OCI-LY7 (cell line): ENCODE measurements at regions not wholly inside any gene's neighbourhood (a gene's known extent, or its start where the extent isn't known, plus 50 kb on each side); places are given as distances from the start of the nearest gene placed in this dataset.

Experiments used
- BruUV-seq: library from RNA; stranded (reverse); fragments of 400-500 nt; replicated peaks from 2 replicates; lab custom pipeline; 2021; lab: Mats Ljungman, UMichigan
- CTCF ChIA-PET: fragments of 300-600 bp; sonication (Branson Sonifier 250); formaldehyde crosslinking; loops from one replicate; lab custom pipeline; 2022; ENCODE audit warnings: antibody characterized with exemption; ENCODE audit not compliant: unreplicated experiment; lab: Charles Lee
- POLR2A ChIA-PET: fragments of 300-600 bp; sonication (Branson Sonifier 250); formaldehyde crosslinking; loops from one replicate; lab custom pipeline; 2022; ENCODE audit warnings: antibody characterized with exemption; lab: Charles Lee
- DNase-seq: peaks from one replicate; pipeline ENCODE4 v3.0.0-alpha.2; 2015; ENCODE audit warnings: low spot score
- H2AFZ ChIP-seq: fragments of 200-600 bp; sonication (generic), shearing (Covaris generic); 2 replicates; pipeline ENCODE4 v1.6.1; 2014; ENCODE audit warnings: mild to moderate bottlenecking, antibody characterized with exemption, low read length, moderate library complexity
- H3K27ac ChIP-seq: fragments of 200-600 bp; sonication (generic); 2 replicates; pipeline ENCODE4 v1.5.1; 2014; ENCODE audit warnings: mixed run types, low read depth, mild to moderate bottlenecking, moderate library complexity, low read length, inconsistent platforms; ENCODE audit not compliant: poor library complexity, severe bottlenecking
- H3K36me3 ChIP-seq: fragments of 200-600 bp; sonication (generic); 2 replicates; pipeline ENCODE4 v1.6.1; 2014; ENCODE audit warnings: mild to moderate bottlenecking, antibody characterized with exemption, low read length, moderate library complexity, mixed read lengths; ENCODE audit not compliant: insufficient read depth
- H3K4me1 ChIP-seq: fragments of 200-600 bp; sonication (generic); 2 replicates; pipeline ENCODE4 v1.5.1; 2014; ENCODE audit warnings: mild to moderate bottlenecking, low read length; ENCODE audit not compliant: insufficient read depth, poor library complexity, severe bottlenecking
- H3K4me2 ChIP-seq: fragments of 200-600 bp; sonication (generic); 2 replicates; pipeline ENCODE4 v1.6.1; 2014; ENCODE audit warnings: mild to moderate bottlenecking, low read length
- H3K4me3 ChIP-seq: fragments of 200-600 bp; sonication (generic); 2 replicates; pipeline ENCODE4 v1.5.1; 2014; ENCODE audit warnings: mild to moderate bottlenecking, low read depth, low read length; ENCODE audit not compliant: poor library complexity, severe bottlenecking
- H3K79me2 ChIP-seq: fragments of 200-600 bp; sonication (generic); 2 replicates; pipeline ENCODE4 v1.6.1; 2016; ENCODE audit warnings: low read depth, mild to moderate bottlenecking, low read length, moderate library complexity, mixed read lengths; ENCODE audit not compliant: insufficient read depth
- H3K9me2 ChIP-seq: fragments of 200-600 bp; sonication (generic); 2 replicates; pipeline ENCODE4 v1.6.1; 2016; ENCODE audit warnings: mild to moderate bottlenecking, low read length, mixed read lengths; ENCODE audit not compliant: insufficient read depth
- H3K9me3 ChIP-seq: fragments of 200-600 bp; sonication (generic); 2 replicates; pipeline ENCODE4 v1.6.1; 2014; ENCODE audit warnings: mild to moderate bottlenecking, mixed run types, low read length, mixed read lengths
- H4K20me1 ChIP-seq: fragments of 200-600 bp; sonication (generic); 2 replicates; pipeline ENCODE4 v1.6.1; 2014; ENCODE audit warnings: mild to moderate bottlenecking, antibody characterized with exemption, low read length, moderate library complexity, mixed read lengths; ENCODE audit not compliant: insufficient read depth
- CTCF ChIP-seq: fragments of 200-600 bp; sonication (generic); conservative IDR thresholded peaks from 2 replicates; pipeline ENCODE4 v1.5.1; 2014; ENCODE audit warnings: mild to moderate bottlenecking, antibody characterized with exemption, low read length, moderate library complexity, mixed read lengths
- EZH2phosphoT487 ChIP-seq: fragments of 200-600 bp; sonication (generic); IDR thresholded peaks from 2 replicates; pipeline ENCODE4 v1.6.1; 2018; ENCODE audit warnings: low read depth, borderline replicate concordance, mild to moderate bottlenecking, mixed run types, antibody characterized with exemption, low read length, moderate library complexity, mixed read lengths
- intact Hi-C: fragments of 100-400 bp; cut with micrococcal nuclease; formaldehyde crosslinking; loops from one replicate; pipeline ENCODE4 v1.10.0; 2022; ENCODE audit not compliant: unreplicated experiment

GRCh38 chr9:95769473-95769872 lies 106.0 kb upstream of the ERCC6L2 start:
- Histone ChIP-seq H3K27ac (no peak overlapping the region), H3K4me2 (no peak overlapping the region), H3K4me1 (no peaks in the 10 kb centered on the region), H3K4me3 (no peak overlapping the region), H3K9me3 (no peaks in the 10 kb centered on the region), H3K36me3 (no peaks in the 10 kb centered on the region), H4K20me1 (no peaks in the 10 kb centered on the region), H2AFZ (no peak overlapping the region), H3K9me2 (no peaks in the 10 kb centered on the region), H3K79me2 (no peaks in the 10 kb centered on the region)
- intact Hi-C loops: no loop called here
- POLR2A ChIA-PET: interaction anchor here (1.1 kb wide), 1 partner anchor 8 kb away, joined by 3 read pairs; no protein-coding TSS in a partner anchor
- DNase-seq: no peak
- TF ChIP-seq EZH2phosphoT487: no peak
- TF ChIP-seq CTCF: no peak
- no TSS peak for BruUV-seq
- CTCF ChIA-PET: no interaction called here

- no peak overlapping the region for H3K4me2 ChIP-seq
- TF ChIP-seq CTCF (no peak), EZH2phosphoT487 (no peak)
- DNase-seq: no peak
- POLR2A ChIA-PET: interaction anchor here (0.6 kb wide), 1 partner anchor 188 kb away, joined by 3 read pairs; no protein-coding TSS in a partner anchor
- no peak overlapping the region for H2AFZ ChIP-seq
- H3K4me3 ChIP-seq: no peak overlapping the region
- H3K36me3 ChIP-seq: no peaks in the 10 kb centered on the region
- H3K4me1 ChIP-seq: no peaks in the 10 kb centered on the region
- no peaks in the 10 kb centered on the region for H3K79me2 ChIP-seq
- H3K9me2 ChIP-seq: no peaks in the 10 kb centered on the region
- H3K27ac ChIP-seq: no peak overlapping the region
- intact Hi-C loops: no loop called here
- no TSS peak for BruUV-seq
- H3K9me3 ChIP-seq: no peaks in the 10 kb centered on the region
- CTCF ChIA-PET: no interaction called here
- H4K20me1 ChIP-seq: no peaks in the 10 kb centered on the region
Measured at GRCh38 chr9:95766906-95767305, 108.6 kb upstream of the ERCC6L2 start.

- no peak overlapping the region for H3K27ac ChIP-seq
- no peaks in the 10 kb centered on the region for H3K4me1 ChIP-seq
- DNase-seq: no peak
- no peaks in the 10 kb centered on the region for H3K9me3 ChIP-seq
- no TSS peak for BruUV-seq
- ChIA-PET POLR2A (interaction anchor here (0.5 to 0.6 kb wide), 2 partner anchors 23 to 313 kb away, joined by 3 to 4 read pairs; no protein-coding TSS in a partner anchor), CTCF (no interaction called here)
- H3K4me3 ChIP-seq: no peak overlapping the region
- TF ChIP-seq EZH2phosphoT487 (no peak), CTCF (no peak)
- intact Hi-C loops: no loop called here
- no peaks in the 10 kb centered on the region for H3K36me3 ChIP-seq
- H3K79me2 ChIP-seq: no peaks in the 10 kb centered on the region
- H3K4me2 ChIP-seq: no peak overlapping the region
- no peaks in the 10 kb centered on the region for H4K20me1 ChIP-seq
- no peak overlapping the region for H2AFZ ChIP-seq
- H3K9me2 ChIP-seq: no peaks in the 10 kb centered on the region
Measured at GRCh38 chr9:95764533-95765319, 110.8 kb upstream of the ERCC6L2 start.
